Hypothalamus (tissue), 51 donors: ENCODE measurements at regions not wholly inside any gene's neighbourhood (a gene's known extent, or its start where the extent isn't known, plus 50 kb on each side); places are given as distances from the start of the nearest gene placed in this dataset.
"Not testable (repeated sequence)": the region's sequence is repeated elsewhere in the genome, so short reads cannot be mapped to it uniquely, and the experiment has no call there.

Experiments used
- DNase-seq, 51 donors: peaks; one replicate each; lab custom pipeline; 2025; lab: John Stamatoyannopoulos, UW

- DNase-seq = no peak
Observed at GRCh38 chr3:187849016-187849654, 103.9 kb upstream of the BCL6 start.

DNA sequence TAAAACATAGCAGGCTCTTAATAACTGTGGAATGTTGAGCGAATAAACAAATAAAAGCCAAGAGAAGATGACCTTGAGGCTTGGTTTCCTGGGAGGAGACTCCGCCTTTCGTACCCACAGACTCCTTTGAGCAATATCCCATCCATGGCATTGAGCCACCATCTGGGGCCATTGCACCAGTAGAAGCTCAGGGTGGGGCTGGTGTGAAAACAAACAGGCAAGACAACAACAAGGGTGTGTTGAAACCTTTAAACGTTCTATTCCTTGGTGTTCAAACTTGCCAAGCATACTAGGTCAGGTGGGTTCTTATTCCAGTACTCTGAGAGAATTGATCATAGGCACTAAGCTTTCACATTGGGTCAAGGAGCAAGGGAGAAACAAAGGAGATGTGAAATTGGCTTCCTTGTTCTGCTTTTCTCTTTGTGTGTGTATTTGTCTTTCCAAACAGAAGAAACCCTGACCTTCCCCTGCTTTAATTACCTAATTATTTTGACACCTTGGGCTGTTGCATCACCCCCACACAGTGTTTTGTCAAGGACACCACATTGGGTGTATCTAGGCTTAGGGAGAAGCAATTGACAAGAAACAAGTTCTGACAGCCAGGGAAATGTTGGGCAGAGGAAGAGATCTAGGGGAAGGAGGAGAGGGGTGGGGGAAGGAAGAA, 105.1 kb upstream of the BCL6 start:
- DNase-seq = no peak

DNA sequence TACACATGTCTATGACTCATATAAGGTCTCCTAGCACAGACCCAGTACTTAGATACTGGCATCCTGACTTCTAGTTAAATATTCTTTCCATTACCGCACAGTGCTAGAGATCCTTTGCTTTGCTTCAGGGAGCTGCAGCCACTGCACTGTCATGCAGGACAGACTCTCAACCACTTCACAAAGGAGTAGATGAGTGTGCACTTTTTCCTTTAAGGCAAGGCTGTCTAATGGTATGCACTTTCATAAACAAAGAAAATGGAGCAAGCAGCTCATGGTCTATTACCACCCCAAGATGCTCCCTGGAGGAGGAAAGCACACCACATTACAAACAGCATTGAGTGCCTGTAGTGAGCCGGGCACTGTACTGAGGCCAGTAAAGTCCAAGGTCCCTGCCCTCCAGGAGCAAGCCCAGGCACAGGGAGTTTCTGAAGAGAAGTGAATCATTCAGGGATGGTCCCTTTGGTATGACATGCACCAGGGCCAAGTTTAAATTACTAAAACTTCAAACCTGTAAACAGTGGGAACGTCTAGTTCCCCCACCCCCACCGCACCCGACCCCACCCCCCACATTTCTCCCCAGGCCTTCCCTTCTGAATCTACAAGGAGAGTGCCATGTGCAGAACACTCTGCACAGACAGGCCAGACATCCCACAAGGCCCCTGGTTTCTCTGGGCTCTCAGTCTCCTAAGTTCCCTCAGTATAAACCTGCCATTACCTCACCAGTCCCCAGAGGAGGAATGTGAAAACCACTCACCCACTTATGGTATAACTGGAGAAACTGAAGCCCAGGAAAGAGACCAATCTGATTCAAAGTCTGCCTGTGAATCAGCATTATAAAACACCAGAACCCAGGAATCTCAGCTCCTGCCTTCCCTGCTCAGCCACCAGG, 107.8 kb upstream of the BCL6 start:
- no peak for DNase-seq

- DNase-seq = no peak
Observed at GRCh38 chr3:187855131-187855530, 109.9 kb upstream of the BCL6 start.

DNA sequence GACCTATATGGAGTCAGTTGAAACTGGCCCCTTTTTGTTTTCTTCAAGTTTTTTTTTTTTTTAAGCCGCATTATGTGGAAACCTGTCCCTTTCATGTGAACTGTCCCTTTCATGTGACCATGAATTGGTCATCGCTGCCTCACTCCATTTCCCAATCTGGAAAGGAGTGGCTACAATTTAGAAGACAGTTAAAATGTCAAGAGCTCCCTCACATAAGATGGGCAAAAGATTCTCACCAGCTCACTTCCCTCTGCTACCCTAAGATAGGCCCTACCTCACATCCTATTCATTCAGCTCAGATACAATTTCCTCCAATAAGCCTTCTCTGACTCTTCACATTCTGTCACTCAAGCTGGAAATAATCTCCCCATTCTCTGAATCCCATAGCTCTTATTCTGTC, 111.3 kb upstream of the BCL6 start:
- DNase-seq = no peak

DNA sequence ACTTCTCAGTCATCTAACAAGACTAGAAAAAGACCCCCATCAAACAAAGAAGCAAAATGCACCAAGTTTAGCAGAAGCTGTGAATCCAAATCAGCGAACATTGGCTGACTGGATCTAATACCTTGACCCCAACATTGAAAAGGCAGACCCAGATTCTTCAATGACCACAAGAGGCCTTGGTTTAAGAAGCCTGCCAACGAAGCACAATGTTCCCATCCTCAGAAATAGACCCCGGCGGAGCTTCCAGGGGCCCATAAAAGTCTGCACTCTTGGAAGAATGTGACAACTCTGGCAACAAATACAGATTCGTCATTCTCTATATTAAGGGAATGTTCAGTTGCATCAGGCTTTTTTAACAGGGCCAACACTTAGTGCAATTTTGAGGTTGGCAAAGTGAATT, 112.8 kb upstream of the BCL6 start:
- DNase-seq = peak in 26 of 51 donors; percentile 3 to 54 (median 18)

DNA sequence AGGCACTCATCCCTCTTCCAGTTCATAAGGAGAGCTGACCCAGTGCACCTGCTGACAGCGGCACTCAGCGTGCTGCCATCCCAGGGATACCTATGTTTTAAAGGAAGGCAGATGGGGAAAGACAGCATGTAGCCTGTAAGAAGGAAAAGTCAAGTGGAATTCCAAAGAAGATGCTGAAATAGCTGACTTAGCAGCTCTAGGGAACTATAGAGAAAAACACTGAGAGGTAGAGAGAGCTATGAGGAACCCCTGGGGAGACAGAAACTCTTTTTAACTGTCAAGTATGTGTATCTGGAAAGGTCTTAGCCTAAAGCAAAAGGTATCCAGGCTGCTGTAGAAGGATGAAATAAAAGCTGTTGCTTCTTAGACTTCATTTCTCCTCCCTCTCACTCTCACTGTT, 113.4 kb upstream of the BCL6 start:
- DNase-seq = no peak

DNA sequence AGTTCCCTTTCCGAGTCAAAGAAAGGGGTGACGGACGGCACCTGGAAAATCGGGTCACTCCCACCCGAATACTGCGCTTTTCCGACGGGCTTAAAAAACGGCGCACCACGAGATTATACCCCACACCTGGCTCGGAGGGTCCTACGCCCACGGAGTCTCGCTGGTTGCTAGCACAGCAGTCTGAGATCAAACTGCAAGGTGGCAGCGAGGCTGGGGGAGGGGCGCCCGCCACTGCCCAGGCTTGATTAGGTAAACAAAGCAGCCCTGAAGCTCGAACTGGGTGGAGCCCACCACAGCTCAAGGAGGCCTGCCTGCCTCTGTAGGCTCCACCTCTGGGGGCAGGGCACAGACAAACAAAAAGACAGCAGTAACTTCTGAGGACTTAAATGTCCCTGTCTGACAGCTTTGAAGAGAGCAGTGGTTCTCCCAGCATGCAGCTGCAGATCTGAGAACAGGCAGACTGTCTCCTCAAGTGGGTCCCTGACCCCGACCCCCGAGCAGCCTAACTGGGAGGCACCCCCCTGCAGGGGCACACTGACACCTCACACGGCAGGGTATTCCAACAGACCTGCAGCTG, 117.5 kb upstream of the BCL6 start:
- DNase-seq = not testable (repeated sequence)

GRCh38 chr3:187870360-187871203, 125.3 kb upstream of the BCL6 start:
- DNase-seq = no peak

DNA sequence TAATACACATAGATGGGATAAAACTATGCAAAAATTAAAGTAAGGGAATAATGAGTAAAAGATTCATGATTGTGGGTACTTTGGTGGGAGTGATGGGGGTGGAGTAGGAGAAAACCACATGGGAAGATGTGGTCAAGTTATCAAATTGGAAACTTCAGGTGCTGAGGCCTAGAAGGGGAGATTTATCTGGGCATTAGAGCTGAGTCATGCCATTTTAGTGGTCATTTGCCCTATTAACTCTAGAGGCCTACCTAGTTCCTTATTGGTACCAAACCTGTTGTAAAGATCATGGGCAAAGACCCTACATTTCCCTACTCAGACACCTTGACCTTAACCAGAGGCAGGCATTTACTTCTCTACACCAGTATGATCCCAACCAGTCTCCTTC, 125.9 kb upstream of the BCL6 start:
- no peak for DNase-seq

DNA sequence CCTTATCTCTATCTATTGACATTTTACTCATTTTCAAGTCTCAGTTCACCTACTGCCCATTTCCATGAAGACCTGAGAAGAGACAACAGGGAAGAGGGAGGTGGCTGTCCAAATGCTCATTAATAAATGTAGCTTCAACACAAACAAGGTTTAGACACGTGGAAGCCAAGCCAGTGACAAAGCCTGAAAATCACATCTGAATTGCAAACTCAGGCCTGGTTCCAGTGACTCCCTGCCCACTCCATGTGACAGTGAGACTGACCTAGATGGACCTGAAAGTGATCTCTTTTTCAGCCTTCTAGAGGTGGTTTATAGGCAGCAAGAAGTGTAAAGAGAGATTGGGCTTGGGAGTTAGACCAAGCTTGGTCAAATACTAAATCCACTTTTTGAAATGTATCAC, 126.6 kb upstream of the BCL6 start:
- no peak for DNase-seq

DNA sequence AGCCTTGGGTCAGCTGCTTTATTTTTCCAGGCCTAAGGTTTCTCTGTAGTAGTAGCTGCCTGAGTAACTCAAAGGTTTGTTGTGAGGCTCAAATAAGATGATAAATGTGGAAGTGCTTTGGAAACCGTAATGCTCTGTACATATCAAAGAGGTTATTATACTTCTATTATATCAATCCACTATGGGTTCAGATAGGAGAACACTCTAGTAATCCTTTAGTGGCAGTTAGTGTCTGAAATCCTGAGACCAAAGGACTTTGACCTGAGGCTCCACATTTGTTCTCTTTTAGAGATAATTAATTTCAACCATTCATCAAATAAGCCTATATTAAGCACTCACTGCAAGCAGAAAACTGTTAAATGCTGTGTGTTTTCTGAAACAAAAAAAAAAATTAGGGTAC, 128.6 kb upstream of the BCL6 start:
- no peak for DNase-seq

DNA sequence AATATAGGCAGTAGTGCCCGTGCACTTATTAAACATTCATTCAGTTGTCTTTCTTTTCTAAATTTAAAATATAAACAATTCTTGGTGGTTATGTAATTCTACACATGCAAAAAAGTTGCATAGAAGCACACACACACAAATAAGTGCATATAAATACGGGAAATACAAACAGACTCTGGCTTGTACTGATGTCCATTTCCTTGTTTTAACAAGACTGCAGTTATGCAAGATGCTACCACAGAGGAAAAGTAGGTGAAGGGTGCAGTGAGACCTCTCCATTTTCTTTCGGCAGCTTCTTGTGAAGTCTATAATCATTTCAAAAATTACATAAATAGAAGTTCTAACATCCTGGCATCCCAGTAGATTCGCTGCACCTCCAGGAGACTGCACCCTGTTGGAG, 130.6 kb upstream of the BCL6 start:
- no peak for DNase-seq

DNA sequence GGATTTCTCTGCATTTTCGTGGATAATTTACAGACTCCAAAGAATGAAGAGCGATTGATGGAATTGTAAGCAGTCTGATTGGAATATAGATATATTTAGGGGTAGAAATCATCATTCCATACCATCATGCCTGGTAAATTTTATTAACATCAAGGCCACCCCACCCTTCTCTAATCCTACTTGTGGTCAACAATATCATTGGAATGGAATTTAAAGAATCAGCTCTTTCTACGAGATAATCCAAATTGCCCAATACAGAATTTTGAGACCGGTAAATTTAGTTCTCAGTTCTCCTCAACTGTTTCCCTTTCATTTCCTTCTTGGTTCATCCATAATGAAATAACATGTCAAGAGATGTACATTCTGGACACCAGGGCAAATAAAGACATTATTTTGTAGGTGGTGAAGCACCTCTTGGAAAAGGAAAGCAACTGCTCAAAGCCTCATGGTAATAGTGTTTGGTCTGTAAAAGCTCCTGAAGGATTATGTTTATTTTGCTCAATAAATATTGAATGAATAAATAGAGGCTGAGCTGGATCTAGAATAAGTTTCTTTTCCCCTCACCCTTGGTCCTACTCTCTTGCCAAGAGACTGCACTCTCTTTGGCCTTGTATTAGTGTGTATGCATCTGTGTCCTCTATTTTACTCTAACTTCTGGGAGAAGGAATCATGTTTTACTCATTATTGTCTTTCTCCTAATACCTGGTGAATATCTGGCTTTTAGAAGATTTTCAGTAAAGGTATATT, 133.7 kb upstream of the BCL6 start:
- no peak for DNase-seq

DNA sequence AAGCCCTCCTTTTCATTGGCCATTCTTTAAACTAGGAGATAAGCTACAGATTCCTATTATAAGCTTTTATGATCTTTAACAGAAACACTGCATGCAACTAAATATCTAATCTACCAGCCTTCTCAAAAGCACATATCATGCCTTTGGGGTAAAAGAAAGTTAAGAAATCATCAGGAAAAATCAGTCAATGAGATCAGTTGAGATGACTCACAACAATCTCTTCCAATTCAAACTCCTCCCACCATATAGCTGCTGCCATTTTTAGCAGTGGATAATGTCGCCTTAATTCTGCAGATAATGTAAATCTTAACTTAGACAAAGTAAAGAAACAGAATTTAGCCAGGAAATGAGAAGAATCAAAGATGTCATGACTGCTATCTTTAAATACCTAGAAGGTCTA, 135.2 kb upstream of the BCL6 start:
- no peak for DNase-seq

DNA sequence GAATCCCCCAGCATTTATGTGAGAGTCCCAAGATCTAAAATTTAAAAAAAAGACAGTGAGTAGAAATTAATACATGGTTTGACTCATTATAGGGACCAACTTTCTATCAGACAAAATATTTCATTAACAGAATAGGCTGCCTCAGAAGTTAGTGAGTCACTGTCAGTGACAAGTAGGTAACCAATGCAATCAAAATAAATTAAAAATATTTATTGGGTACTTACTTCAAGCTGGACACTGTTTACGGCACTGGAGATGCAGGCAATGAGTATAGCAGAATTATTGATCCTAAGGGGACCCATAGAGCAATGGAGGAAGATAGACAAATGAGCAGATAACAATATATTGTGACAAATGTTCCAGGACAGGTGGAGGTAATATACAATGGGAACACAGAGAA, 135.6 kb upstream of the BCL6 start:
- no peak for DNase-seq

DNA sequence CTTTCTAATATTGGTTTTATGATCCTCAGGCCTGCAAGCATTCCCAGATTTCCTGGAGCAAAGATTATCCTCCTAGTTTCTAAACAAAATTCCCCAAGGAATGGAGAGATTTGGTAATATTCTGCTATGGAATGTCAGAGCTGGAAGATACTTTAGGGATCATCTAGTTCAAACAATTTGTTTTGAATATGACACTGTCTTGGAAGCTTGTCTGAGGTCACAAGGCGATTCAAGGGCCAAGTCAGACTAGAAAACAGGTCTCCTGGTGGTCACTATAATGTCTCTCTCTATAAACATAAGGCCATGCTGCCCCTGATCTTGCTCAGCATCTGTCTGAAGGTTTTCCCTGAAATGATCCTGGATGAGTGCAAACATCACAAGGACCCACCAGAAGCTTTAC, 143.4 kb upstream of the BCL6 start:
- DNase-seq = no peak

GRCh38 chr3:187889106-187889505, 143.8 kb upstream of the BCL6 start:
- no peak for DNase-seq

DNA sequence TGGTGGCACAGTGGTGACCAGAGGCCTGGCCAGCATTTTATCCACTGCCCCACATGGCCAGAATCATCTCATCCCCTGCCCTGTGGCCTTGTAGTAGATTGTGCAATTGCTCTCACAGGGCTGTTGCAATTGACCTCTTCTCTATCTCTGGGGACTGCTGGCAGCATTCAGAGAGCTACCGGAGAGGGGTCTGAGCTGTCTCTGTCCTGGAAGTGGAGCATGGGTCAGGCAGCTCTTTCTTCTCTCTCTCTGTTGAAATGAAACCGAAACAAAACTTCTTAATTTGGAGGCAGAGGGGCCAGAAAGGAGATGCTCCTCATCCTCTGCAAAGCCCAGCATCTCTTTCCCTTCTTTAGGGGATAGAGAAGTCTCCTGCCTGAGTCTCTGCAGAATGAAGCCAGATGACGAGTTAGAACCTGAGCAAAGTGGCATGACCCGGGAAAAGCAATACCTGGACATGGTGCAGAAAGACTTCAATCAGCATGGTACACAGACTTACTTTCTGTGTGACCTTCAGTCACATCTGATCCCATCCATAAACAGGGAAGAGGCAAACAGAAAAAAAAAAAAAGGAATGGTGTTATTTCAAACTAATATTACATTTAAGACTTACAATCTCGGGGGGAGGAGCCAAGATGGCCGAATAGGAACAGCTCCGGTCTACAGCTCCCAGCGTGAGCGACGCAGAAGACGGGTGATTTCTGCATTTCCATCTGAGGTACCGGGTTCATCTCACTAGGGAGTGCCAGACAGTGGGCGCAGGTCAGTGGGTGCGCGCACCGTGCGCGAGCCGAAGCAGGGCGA, 144.5 kb upstream of the BCL6 start:
- peak in 1 of 51 donors; percentile 5 for DNase-seq
